ENCODE measurements at regions not wholly inside any gene's neighbourhood (a gene's known extent, or its start where the extent isn't known, plus 50 kb on each side); places are given as distances from the start of the nearest gene placed in this dataset.
"Not testable (repeated sequence)": the region's sequence is repeated elsewhere in the genome, so short reads cannot be mapped to it uniquely, and the experiment has no call there.

- no peak overlapping the region for H3K4me3 ChIP-seq
- no peak for DNase-seq
- no peaks in the 10 kb centered on the region for H3K27me3 ChIP-seq
- H3K9me3 ChIP-seq: no peaks in the 10 kb centered on the region
- no peak for TF ChIP-seq POLR2A (IDR thresholded peaks at IDR 0.05)
- TF ChIP-seq, protein P1, sequence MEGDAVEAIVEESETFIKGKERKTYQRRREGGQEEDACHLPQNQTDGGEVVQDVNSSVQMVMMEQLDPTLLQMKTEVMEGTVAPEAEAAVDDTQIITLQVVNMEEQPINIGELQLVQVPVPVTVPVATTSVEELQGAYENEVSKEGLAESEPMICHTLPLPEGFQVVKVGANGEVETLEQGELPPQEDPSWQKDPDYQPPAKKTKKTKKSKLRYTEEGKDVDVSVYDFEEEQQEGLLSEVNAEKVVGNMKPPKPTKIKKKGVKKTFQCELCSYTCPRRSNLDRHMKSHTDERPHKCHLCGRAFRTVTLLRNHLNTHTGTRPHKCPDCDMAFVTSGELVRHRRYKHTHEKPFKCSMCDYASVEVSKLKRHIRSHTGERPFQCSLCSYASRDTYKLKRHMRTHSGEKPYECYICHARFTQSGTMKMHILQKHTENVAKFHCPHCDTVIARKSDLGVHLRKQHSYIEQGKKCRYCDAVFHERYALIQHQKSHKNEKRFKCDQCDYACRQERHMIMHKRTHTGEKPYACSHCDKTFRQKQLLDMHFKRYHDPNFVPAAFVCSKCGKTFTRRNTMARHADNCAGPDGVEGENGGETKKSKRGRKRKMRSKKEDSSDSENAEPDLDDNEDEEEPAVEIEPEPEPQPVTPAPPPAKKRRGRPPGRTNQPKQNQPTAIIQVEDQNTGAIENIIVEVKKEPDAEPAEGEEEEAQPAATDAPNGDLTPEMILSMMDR (IDR thresholded peaks at IDR 0.05): no peak
- H3K4me1 ChIP-seq: no peaks in the 10 kb centered on the region
- H3K27ac ChIP-seq: peak overlapping the region; percentile 7 to 38
- intact Hi-C loops (cut with DNase I; ENCODE audit: low total_unique reads): no loop called here
- H3K36me3 ChIP-seq: no peaks in the 10 kb centered on the region
These were observed 56.8 kb upstream of the LANCL2 start for GRCh38 chr7:55308186-55308929.

- Histone ChIP-seq H3K4me1 (no peaks in the 10 kb centered on the region), H3K27me3 (no peaks in the 10 kb centered on the region), H3K36me3 (no peaks in the 10 kb centered on the region), H3K27ac (peak overlapping the region; percentile 7 to 38), H3K9me3 (no peaks in the 10 kb centered on the region), H3K4me3 (no peak overlapping the region)
- TF ChIP-seq, protein P1 (IDR thresholded peaks at IDR 0.05): no peak
- no peak for TF ChIP-seq POLR2A (IDR thresholded peaks at IDR 0.05)
- intact Hi-C loops (cut with DNase I; ENCODE audit: low total_unique reads): no loop called here
- no peak for DNase-seq
These were observed 55.8 kb upstream of the LANCL2 start for GRCh38 chr7:55309040-55309991.

GRCh38 chr7:55310287-55311025 is 54.7 kb upstream of the LANCL2 start:
- TF ChIP-seq, protein P1 (IDR thresholded peaks at IDR 0.05): no peak
- TF ChIP-seq POLR2A (IDR thresholded peaks at IDR 0.05): no peak
- no peak overlapping the region for H3K27ac ChIP-seq
- H3K4me1 ChIP-seq: no peaks in the 10 kb centered on the region
- no peak for DNase-seq
- intact Hi-C loops (cut with DNase I; ENCODE audit: low total_unique reads): no loop called here
- H3K36me3 ChIP-seq: no peaks in the 10 kb centered on the region
- no peaks in the 10 kb centered on the region for H3K27me3 ChIP-seq
- H3K4me3 ChIP-seq: no peak overlapping the region
- no peaks in the 10 kb centered on the region for H3K9me3 ChIP-seq

- H3K27ac ChIP-seq; H3K36me3 ChIP-seq; DNase-seq; intact Hi-C loops (cut with DNase I; ENCODE audit: low total_unique reads); H3K9me3 ChIP-seq; H3K27me3 ChIP-seq; H3K4me3 ChIP-seq; H3K4me1 ChIP-seq: not testable (repeated sequence)
These were observed 53.2 kb upstream of the LANCL2 start for GRCh38 chr7:55311892-55312291.

GRCh38 chr7:55313671-55314070 is 51.5 kb upstream of the LANCL2 start:
- H3K36me3 ChIP-seq; H3K9me3 ChIP-seq; H3K27me3 ChIP-seq; intact Hi-C loops (cut with DNase I; ENCODE audit: low total_unique reads); H3K4me1 ChIP-seq; DNase-seq; H3K27ac ChIP-seq; H3K4me3 ChIP-seq: not testable (repeated sequence)
